Loucy (cell line): ENCODE measurements at regions not wholly inside any gene's neighbourhood (a gene's known extent, or its start where the extent isn't known, plus 50 kb on each side); places are given as distances from the start of the nearest gene placed in this dataset.

Experiments used
- H2AFZ ChIP-seq: fragments of 200-600 bp; sonication (generic); 2 replicates; pipeline ENCODE4 v1.6.0; 2016; ENCODE audit warnings: antibody characterized with exemption, mild to moderate bottlenecking, low read length, moderate library complexity
- H3F3A ChIP-seq: fragments of 200-600 bp; 2 replicates; pipeline ENCODE4 v1.6.0; 2016; ENCODE audit warnings: antibody characterized with exemption, low read depth, mild to moderate bottlenecking
- H3K27me3 ChIP-seq: fragments of 200-600 bp; sonication (generic); 2 replicates; pipeline ENCODE4 v1.6.1; 2014; ENCODE audit warnings: low read length, mild to moderate bottlenecking; ENCODE audit not compliant: insufficient read depth, poor library complexity, severe bottlenecking
- H3K36me3 ChIP-seq: fragments of 200-600 bp; sonication (generic); 2 replicates; pipeline ENCODE4 v1.6.1; 2016; ENCODE audit warnings: low read length; ENCODE audit not compliant: insufficient read depth
- H3K4me1 ChIP-seq: fragments of 200-600 bp; sonication (generic); 2 replicates; pipeline ENCODE4 v1.5.1; 2014; ENCODE audit warnings: low read length, mild to moderate bottlenecking; ENCODE audit not compliant: insufficient read depth, poor library complexity, severe bottlenecking
- H3K4me2 ChIP-seq: fragments of 200-600 bp; sonication (generic); 2 replicates; pipeline ENCODE4 v1.6.0; 2014; ENCODE audit warnings: antibody characterized with exemption, low read length, low read depth, mild to moderate bottlenecking; ENCODE audit not compliant: poor library complexity, severe bottlenecking
- H3K4me3 ChIP-seq: fragments of 200-600 bp; sonication (generic); 2 replicates; pipeline ENCODE4 v1.5.1; 2014; ENCODE audit warnings: low read length, mild to moderate bottlenecking, mixed read lengths; ENCODE audit not compliant: poor library complexity, severe bottlenecking
- H3K79me2 ChIP-seq: fragments of 200-600 bp; sonication (generic); 2 replicates; pipeline ENCODE4 v1.6.1; 2014; ENCODE audit warnings: low read length; ENCODE audit not compliant: insufficient read depth
- H3K9ac ChIP-seq: fragments of 200-600 bp; sonication (generic); 2 replicates; pipeline ENCODE4 v1.6.0; 2014; ENCODE audit warnings: mild to moderate bottlenecking, low read depth, low read length, moderate library complexity; ENCODE audit not compliant: poor library complexity, severe bottlenecking
- H3K9me2 ChIP-seq: fragments of 200-600 bp; sonication (generic); replicated peaks from 2 replicates; pipeline ENCODE4 v1.6.1; 2016; ENCODE audit warnings: low read depth, low read length, mixed read lengths
- H3K9me3 ChIP-seq: fragments of 200-600 bp; sonication (generic); 2 replicates; pipeline ENCODE4 v1.6.1; 2014; ENCODE audit warnings: mild to moderate bottlenecking, antibody characterized with exemption, low read length, low read depth; ENCODE audit not compliant: insufficient read depth
- H4K20me1 ChIP-seq: fragments of 200-600 bp; sonication (generic); 2 replicates; pipeline ENCODE4 v1.6.0; 2014; ENCODE audit warnings: antibody characterized with exemption, low read length, mild to moderate bottlenecking; ENCODE audit not compliant: insufficient read depth, poor library complexity, severe bottlenecking
- CTCF ChIP-seq: fragments of 200-600 bp; sonication (generic); conservative IDR thresholded peaks from 2 replicates; pipeline ENCODE4 v1.5.1; 2014; ENCODE audit warnings: mild to moderate bottlenecking, antibody characterized with exemption, low read length
- EZH2phosphoT487 ChIP-seq: fragments of 200-600 bp; IDR thresholded peaks from 2 replicates; pipeline ENCODE4 v1.6.1; 2018; ENCODE audit warnings: antibody characterized with exemption, mild to moderate bottlenecking, moderate library complexity, borderline replicate concordance

GRCh38 chr14:44422699-44423098, 84.4 kb downstream of the FSCB start:
- no peak overlapping the region for H3K9ac ChIP-seq
- no peaks in the 10 kb centered on the region for H4K20me1 ChIP-seq
- H3K36me3 ChIP-seq, result no peaks in the 10 kb centered on the region
- no peaks in the 10 kb centered on the region; the same call in 1 of the 2 replicates for H3K9me3 ChIP-seq
- H3K4me1 ChIP-seq, result no peaks in the 10 kb centered on the region
- no peak overlapping the region for H3K4me3 ChIP-seq
- no peak overlapping the region for H3K4me2 ChIP-seq
- no peaks in the 10 kb centered on the region for H3F3A ChIP-seq
- TF ChIP-seq EZH2phosphoT487, result no peak
- TF ChIP-seq CTCF, result no peak
- no peaks in the 10 kb centered on the region for H3K79me2 ChIP-seq
- no peak overlapping the region for H2AFZ ChIP-seq
- no peaks in the 10 kb centered on the region for H3K9me2 ChIP-seq
- no peaks in the 10 kb centered on the region for H3K27me3 ChIP-seq

GRCh38 chr14:44420226-44420625, 86.9 kb downstream of the FSCB start:
- Histone ChIP-seq H3K4me1 (no peaks in the 10 kb centered on the region), H3K9me2 (no peaks in the 10 kb centered on the region), H3K36me3 (no peaks in the 10 kb centered on the region), H3K9ac (no peak overlapping the region), H3F3A (no peaks in the 10 kb centered on the region), H3K4me2 (no peak overlapping the region), H4K20me1 (no peaks in the 10 kb centered on the region), H2AFZ (no peak overlapping the region), H3K79me2 (no peaks in the 10 kb centered on the region), H3K9me3 (no peaks in the 10 kb centered on the region; the same call in 1 of the 2 replicates), H3K27me3 (no peaks in the 10 kb centered on the region), H3K4me3 (no peak overlapping the region)
- TF ChIP-seq EZH2phosphoT487 (no peak), CTCF (no peak)

GRCh38 chr14:44418856-44419255, 88.2 kb downstream of the FSCB start:
- Histone ChIP-seq H3K9me3 (no peaks in the 10 kb centered on the region), H3F3A (no peaks in the 10 kb centered on the region), H2AFZ (no peak overlapping the region), H3K9ac (no peak overlapping the region), H3K4me1 (no peaks in the 10 kb centered on the region), H3K27me3 (no peaks in the 10 kb centered on the region), H3K9me2 (no peaks in the 10 kb centered on the region), H3K4me2 (no peak overlapping the region), H3K36me3 (no peaks in the 10 kb centered on the region), H3K79me2 (no peaks in the 10 kb centered on the region), H3K4me3 (no peak overlapping the region), H4K20me1 (no peaks in the 10 kb centered on the region)
- no peak for TF ChIP-seq CTCF
- TF ChIP-seq EZH2phosphoT487, result no peak
